AG04450 (cell line): ENCODE measurements at regions not wholly inside any gene's neighbourhood (a gene's known extent, or its start where the extent isn't known, plus 50 kb on each side); places are given as distances from the start of the nearest gene placed in this dataset.
"Not testable (repeated sequence)": the region's sequence is repeated elsewhere in the genome, so short reads cannot be mapped to it uniquely, and the experiment has no call there.

ENCODE experiments used
- CTCF ChIA-PET: fragments of 300-600, 350-600 bp; formaldehyde crosslinking; extraction: SDS; loops from one replicate; lab custom pipeline; 2022; ENCODE audit warnings: antibody characterized with exemption, inconsistent platforms; lab: Charles Lee
- POLR2A ChIA-PET: fragments of 350-600 bp; formaldehyde crosslinking; extraction: SDS; loops from one replicate; lab custom pipeline; 2021; ENCODE audit warnings: antibody characterized with exemption, inconsistent platforms; lab: Yijun Ruan, JAX
- DNase-seq: peaks from one replicate; pipeline ENCODE4 v3.0.0-alpha.2; 2011; ENCODE audit warnings: low read depth, low spot score
- H3K27ac ChIP-seq: one replicate; pipeline ENCODE4 v1.5.1; 2012; ENCODE audit warnings: low read depth, low read length, control low read depth
- H3K27me3 ChIP-seq: one replicate; pipeline ENCODE4 v1.6.0; 2012; ENCODE audit warnings: low read length; ENCODE audit not compliant: control insufficient read depth, insufficient read depth
- H3K4me3 ChIP-seq: 2 replicates; pipeline ENCODE4 v1.5.1; 2011; ENCODE audit warnings: mild to moderate bottlenecking, low read depth, low read length, control low read depth
- H3K9me3 ChIP-seq: 2 replicates; pipeline ENCODE4 v1.5.1; 2012; ENCODE audit warnings: low read length; ENCODE audit not compliant: control insufficient read depth, insufficient read depth
- CTCF ChIP-seq: IDR thresholded peaks from 2 replicates; pipeline ENCODE4 v1.5.1; 2011; ENCODE audit warnings: low read depth, low read length, control low read depth, inconsistent platforms

- no peak overlapping the region for H3K27ac ChIP-seq
- no peak overlapping the region for H3K4me3 ChIP-seq
- TF ChIP-seq CTCF, result no peak
- no peak for DNase-seq
- ChIA-PET POLR2A (no interaction called here), CTCF (no interaction called here)
- H3K27me3 ChIP-seq, result peaks cover 8% of the 10 kb centered on the region
- no peaks in the 10 kb centered on the region for H3K9me3 ChIP-seq
Observed at GRCh38 chr13:43961909-43962308, 82.2 kb downstream of the LACC1 start.

- DNase-seq, result no peak
- ChIA-PET CTCF (no interaction called here), POLR2A (no interaction called here)
- H3K4me3 ChIP-seq, result no peak overlapping the region
- no peak for TF ChIP-seq CTCF
- H3K9me3 ChIP-seq, result peaks cover 4% of the 10 kb centered on the region
- peaks cover 8% of the 10 kb centered on the region for H3K27me3 ChIP-seq
- no peak overlapping the region for H3K27ac ChIP-seq
Observed at GRCh38 chr13:43963726-43964125, 84.0 kb downstream of the LACC1 start.

GRCh38 chr13:43964698-43965458, 85.2 kb downstream of the LACC1 start:
- no peak overlapping the region for H3K27ac ChIP-seq
- H3K4me3 ChIP-seq, result no peak overlapping the region
- DNase-seq, result no peak
- peaks cover 16% of the 10 kb centered on the region for H3K9me3 ChIP-seq
- TF ChIP-seq CTCF, result no peak
- POLR2A ChIA-PET, result no interaction called here
- H3K27me3 ChIP-seq, result peaks cover 8% of the 10 kb centered on the region
- CTCF ChIA-PET, result no interaction called here

- ChIA-PET CTCF (no interaction called here), POLR2A (no interaction called here)
- H3K27me3 ChIP-seq, result peaks cover 6% of the 10 kb centered on the region
- TF ChIP-seq CTCF, result no peak
- no peak overlapping the region for H3K4me3 ChIP-seq
- no peak overlapping the region for H3K27ac ChIP-seq
- peaks cover 21% of the 10 kb centered on the region for H3K9me3 ChIP-seq
- DNase-seq, result no peak
Observed at GRCh38 chr13:43965459-43965845, 85.7 kb downstream of the LACC1 start.

- H3K4me3 ChIP-seq, POLR2A ChIA-PET, H3K27me3 ChIP-seq, CTCF ChIA-PET, DNase-seq, H3K27ac ChIP-seq: not testable (repeated sequence)
- peaks cover 26% of the 10 kb centered on the region for H3K9me3 ChIP-seq
Observed at GRCh38 chr13:43968251-43968942, 88.7 kb downstream of the LACC1 start.

- H3K27me3 ChIP-seq, H3K4me3 ChIP-seq, POLR2A ChIA-PET, H3K27ac ChIP-seq, CTCF ChIA-PET, DNase-seq: not testable (repeated sequence)
- H3K9me3 ChIP-seq, result peaks cover 26% of the 10 kb centered on the region
Observed at GRCh38 chr13:43968943-43969690, 89.4 kb downstream of the LACC1 start.

- CTCF ChIA-PET, H3K27me3 ChIP-seq, DNase-seq, H3K4me3 ChIP-seq, POLR2A ChIA-PET, H3K27ac ChIP-seq: not testable (repeated sequence)
- peaks cover 26% of the 10 kb centered on the region for H3K9me3 ChIP-seq
Observed at GRCh38 chr13:43969919-43970318, 90.2 kb downstream of the LACC1 start.
